ENCODE measurements at regions not wholly inside any gene's neighbourhood (a gene's known extent, or its start where the extent isn't known, plus 50 kb on each side); places are given as distances from the start of the nearest gene placed in this dataset.

DNA sequence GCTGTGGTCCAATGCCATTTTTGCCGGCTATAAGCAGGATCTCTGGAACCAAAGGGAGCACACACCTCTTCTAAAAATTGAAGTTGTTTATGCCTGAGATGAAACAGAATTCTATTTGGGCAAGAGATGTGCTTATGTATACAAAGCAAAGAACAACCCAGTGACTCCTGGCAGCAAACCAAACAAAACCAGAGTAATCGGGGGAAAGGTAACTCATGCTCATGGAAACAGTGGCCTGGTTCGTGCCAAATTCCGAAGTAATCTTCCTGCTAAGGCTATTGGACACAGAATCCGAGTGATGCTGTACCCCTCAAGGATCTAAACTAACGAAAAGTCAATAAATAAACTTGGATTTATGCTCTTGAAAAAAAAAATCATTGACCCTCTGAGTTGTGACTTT, 178.7 kb downstream of the CEMIP2 start:
- H3K4me3 ChIP-seq = no peak overlapping the region
- H3K27me3 ChIP-seq = no peaks in the 10 kb centered on the region
- H3K4me1 ChIP-seq = no peaks in the 10 kb centered on the region
- no peaks in the 10 kb centered on the region for H3K36me3 ChIP-seq
- TF ChIP-seq, protein P1, sequence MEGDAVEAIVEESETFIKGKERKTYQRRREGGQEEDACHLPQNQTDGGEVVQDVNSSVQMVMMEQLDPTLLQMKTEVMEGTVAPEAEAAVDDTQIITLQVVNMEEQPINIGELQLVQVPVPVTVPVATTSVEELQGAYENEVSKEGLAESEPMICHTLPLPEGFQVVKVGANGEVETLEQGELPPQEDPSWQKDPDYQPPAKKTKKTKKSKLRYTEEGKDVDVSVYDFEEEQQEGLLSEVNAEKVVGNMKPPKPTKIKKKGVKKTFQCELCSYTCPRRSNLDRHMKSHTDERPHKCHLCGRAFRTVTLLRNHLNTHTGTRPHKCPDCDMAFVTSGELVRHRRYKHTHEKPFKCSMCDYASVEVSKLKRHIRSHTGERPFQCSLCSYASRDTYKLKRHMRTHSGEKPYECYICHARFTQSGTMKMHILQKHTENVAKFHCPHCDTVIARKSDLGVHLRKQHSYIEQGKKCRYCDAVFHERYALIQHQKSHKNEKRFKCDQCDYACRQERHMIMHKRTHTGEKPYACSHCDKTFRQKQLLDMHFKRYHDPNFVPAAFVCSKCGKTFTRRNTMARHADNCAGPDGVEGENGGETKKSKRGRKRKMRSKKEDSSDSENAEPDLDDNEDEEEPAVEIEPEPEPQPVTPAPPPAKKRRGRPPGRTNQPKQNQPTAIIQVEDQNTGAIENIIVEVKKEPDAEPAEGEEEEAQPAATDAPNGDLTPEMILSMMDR (IDR thresholded peaks at IDR 0.05) = no peak
- intact Hi-C loops (cut with DNase I; ENCODE audit: low total_unique reads) = no loop called here
- no peak for DNase-seq
- no peak overlapping the region for H3K27ac ChIP-seq
- no peaks in the 10 kb centered on the region for H3K9me3 ChIP-seq

DNA sequence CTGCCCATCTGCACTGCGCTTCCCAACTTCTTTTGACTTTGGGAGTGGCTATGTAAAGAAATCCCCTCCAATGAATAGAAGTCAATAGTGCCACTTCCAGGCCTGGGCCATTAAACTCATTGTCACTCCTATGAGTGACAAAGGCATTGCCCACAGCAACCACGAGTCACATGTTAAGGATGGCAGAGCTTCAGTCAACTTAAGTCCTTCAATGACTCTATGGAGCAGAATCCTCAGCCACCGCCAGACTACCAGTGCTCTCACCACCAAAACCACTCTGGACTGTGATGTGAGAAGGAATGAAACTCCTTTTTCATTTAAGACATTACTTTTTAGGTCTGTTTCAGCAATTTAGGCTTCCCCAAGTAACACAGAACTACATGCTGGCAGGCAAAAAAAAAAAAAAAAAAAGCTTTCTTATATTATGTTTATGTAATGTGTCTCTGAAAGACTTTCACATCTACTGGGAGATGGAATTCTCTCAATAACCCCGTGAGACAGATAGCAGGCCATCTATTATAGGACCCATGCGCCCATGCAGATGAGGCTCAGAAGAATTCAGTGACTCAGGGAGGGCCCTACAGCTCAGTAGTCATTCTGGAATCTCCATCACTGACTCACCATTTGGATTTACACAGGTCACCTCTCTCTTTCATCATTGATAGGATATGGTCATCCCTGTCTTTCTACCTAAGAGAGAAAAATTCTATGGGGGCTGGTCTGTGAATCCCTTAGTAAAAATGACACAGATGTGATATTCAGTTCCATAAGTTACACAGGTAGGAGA, 180.5 kb downstream of the CEMIP2 start:
- Histone ChIP-seq H3K9me3 (no peaks in the 10 kb centered on the region), H3K4me1 (no peaks in the 10 kb centered on the region), H3K27ac (no peak overlapping the region), H3K36me3 (no peaks in the 10 kb centered on the region), H3K4me3 (no peak overlapping the region), H3K27me3 (no peaks in the 10 kb centered on the region)
- intact Hi-C loops (cut with DNase I; ENCODE audit: low total_unique reads) = no loop called here
- TF ChIP-seq, protein P1 (IDR thresholded peaks at IDR 0.05) = no peak
- no peak for DNase-seq

DNA sequence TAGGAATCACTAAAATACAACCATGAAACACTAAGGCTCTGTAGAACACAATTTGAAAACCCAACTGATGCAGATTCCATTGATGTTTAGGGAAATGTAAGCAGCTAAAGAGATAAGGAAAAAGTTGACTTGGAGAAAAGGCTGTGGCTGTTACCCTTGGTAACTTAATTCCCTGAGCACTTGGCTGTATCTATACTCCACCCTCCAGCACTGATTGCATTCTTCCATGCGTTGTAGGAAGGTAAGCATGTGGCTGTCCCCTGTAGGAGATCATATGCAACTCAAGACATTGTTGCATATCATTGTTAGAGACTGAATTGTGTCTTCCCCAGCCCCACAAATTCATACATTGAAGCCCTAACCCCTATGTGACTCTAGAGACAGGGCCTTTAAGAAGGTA, 184.5 kb downstream of the CEMIP2 start:
- TF ChIP-seq, protein P1 (IDR thresholded peaks at IDR 0.05) = no peak
- intact Hi-C loops (cut with DNase I; ENCODE audit: low total_unique reads) = no loop called here
- Histone ChIP-seq H3K36me3 (no peaks in the 10 kb centered on the region), H3K9me3 (no peaks in the 10 kb centered on the region), H3K4me1 (no peaks in the 10 kb centered on the region), H3K27ac (no peak overlapping the region), H3K4me3 (no peak overlapping the region), H3K27me3 (no peaks in the 10 kb centered on the region)
- no peak for DNase-seq

DNA sequence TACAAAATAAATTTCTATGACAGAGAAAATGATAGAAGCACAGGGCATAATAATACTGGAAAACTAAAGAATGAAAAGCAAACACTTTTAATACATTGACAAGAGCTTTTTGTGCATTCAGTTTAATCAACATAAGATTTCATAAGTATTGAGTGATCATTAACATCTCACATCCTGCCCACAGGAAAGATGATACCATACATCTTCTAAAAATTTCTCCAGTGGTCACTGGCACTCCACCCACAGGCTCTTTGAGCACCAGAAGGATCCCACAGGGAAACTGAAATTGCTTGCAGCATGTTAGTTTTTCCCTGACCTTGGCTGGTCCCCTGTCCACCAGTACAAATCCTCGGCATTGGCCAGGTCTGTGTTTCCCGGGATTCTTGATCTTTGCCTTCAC, 186.0 kb downstream of the CEMIP2 start:
- no peaks in the 10 kb centered on the region for H3K9me3 ChIP-seq

DNA sequence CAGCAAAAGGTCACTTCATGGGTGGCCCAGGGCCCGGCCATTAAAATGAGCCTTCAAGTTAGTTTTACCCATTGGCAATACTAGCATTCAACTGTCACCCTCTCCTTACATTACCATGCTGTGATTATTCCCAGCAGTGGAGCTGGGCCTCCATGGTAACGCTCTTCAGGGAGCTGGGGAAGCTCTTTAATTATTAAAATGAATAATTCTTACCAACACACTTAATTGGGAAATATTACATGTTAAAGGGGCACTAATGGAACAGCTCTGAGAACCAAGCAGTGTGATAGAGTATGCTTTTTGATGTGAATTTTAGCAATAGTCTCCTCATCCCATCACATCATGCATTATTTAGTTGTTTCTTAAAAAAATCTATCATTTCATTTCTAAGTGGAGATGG, 187.2 kb downstream of the CEMIP2 start:
- no peak for DNase-seq
- Histone ChIP-seq H3K27me3 (no peaks in the 10 kb centered on the region), H3K27ac (no peak overlapping the region), H3K4me1 (no peaks in the 10 kb centered on the region), H3K36me3 (no peaks in the 10 kb centered on the region), H3K9me3 (no peaks in the 10 kb centered on the region), H3K4me3 (no peak overlapping the region)
- intact Hi-C loops (cut with DNase I; ENCODE audit: low total_unique reads) = no loop called here
- TF ChIP-seq, protein P1 (IDR thresholded peaks at IDR 0.05) = no peak

More for the DNA sequence above, 186.0 kb downstream of the CEMIP2 start:
- no peaks in the 10 kb centered on the region for H3K27me3 ChIP-seq
- DNase-seq = no peak
- intact Hi-C loops (cut with DNase I; ENCODE audit: low total_unique reads) = no loop called here
- TF ChIP-seq, protein P1 (IDR thresholded peaks at IDR 0.05) = no peak
- H3K27ac ChIP-seq = no peak overlapping the region
- H3K4me1 ChIP-seq = no peaks in the 10 kb centered on the region
- H3K4me3 ChIP-seq = no peak overlapping the region
- no peaks in the 10 kb centered on the region for H3K36me3 ChIP-seq
